ENCODE measurements at regions not wholly inside any gene's neighbourhood (a gene's known extent, or its start where the extent isn't known, plus 50 kb on each side); places are given as distances from the start of the nearest gene placed in this dataset.
"Not testable (repeated sequence)": the region's sequence is repeated elsewhere in the genome, so short reads cannot be mapped to it uniquely, and the experiment has no call there.

- DNase-seq (ENCODE audit: low read depth in 2 of 3, low spot score in 1 of 3) = no peak
These were observed 619.9 kb upstream of the SOX9 start for GRCh38 chr17:71500761-71501555.

- DNase-seq (ENCODE audit: low read depth in 2 of 3, low spot score in 1 of 3) = no peak
These were observed 619.1 kb upstream of the SOX9 start for GRCh38 chr17:71501711-71502110.

GRCh38 chr17:71502443-71502842 is 618.4 kb upstream of the SOX9 start:
- no peak for DNase-seq (ENCODE audit: low read depth in 2 of 3, low spot score in 1 of 3)

- no peak for DNase-seq (ENCODE audit: low read depth in 2 of 3, low spot score in 1 of 3)
These were observed 616.9 kb upstream of the SOX9 start for GRCh38 chr17:71503710-71504465.

GRCh38 chr17:71505200-71505599 is 615.6 kb upstream of the SOX9 start:
- no peak for DNase-seq (ENCODE audit: low read depth in 2 of 3, low spot score in 1 of 3)

GRCh38 chr17:71505981-71506380 is 614.8 kb upstream of the SOX9 start:
- DNase-seq (ENCODE audit: low read depth in 2 of 3, low spot score in 1 of 3) = no peak

- no peak for DNase-seq (ENCODE audit: low read depth in 2 of 3, low spot score in 1 of 3)
These were observed 609.4 kb upstream of the SOX9 start for GRCh38 chr17:71511266-71511995.

GRCh38 chr17:71513725-71514124 is 607.1 kb upstream of the SOX9 start:
- DNase-seq (ENCODE audit: low read depth in 2 of 3, low spot score in 1 of 3) = not testable (repeated sequence)

GRCh38 chr17:71516149-71516548 is 604.7 kb upstream of the SOX9 start:
- no peak for DNase-seq (ENCODE audit: low read depth in 2 of 3, low spot score in 1 of 3)

GRCh38 chr17:71519285-71519684 is 601.5 kb upstream of the SOX9 start:
- no peak for DNase-seq (ENCODE audit: low read depth in 2 of 3, low spot score in 1 of 3)

GRCh38 chr17:71521724-71522123 is 599.1 kb upstream of the SOX9 start:
- no peak for DNase-seq (ENCODE audit: low read depth in 2 of 3, low spot score in 1 of 3)

GRCh38 chr17:71522383-71522782 is 598.4 kb upstream of the SOX9 start:
- no peak for DNase-seq (ENCODE audit: low read depth in 2 of 3, low spot score in 1 of 3)

GRCh38 chr17:71527311-71527710 is 593.5 kb upstream of the SOX9 start:
- no peak for DNase-seq (ENCODE audit: low read depth in 2 of 3, low spot score in 1 of 3)

- DNase-seq (ENCODE audit: low read depth in 2 of 3, low spot score in 1 of 3) = no peak
These were observed 592.6 kb upstream of the SOX9 start for GRCh38 chr17:71528210-71528609.

- no peak for DNase-seq (ENCODE audit: low read depth in 2 of 3, low spot score in 1 of 3)
These were observed 590.6 kb upstream of the SOX9 start for GRCh38 chr17:71530248-71530647.

GRCh38 chr17:71535321-71535720 is 585.5 kb upstream of the SOX9 start:
- no peak for DNase-seq (ENCODE audit: low read depth in 2 of 3, low spot score in 1 of 3)

GRCh38 chr17:71546419-71546818 is 574.4 kb upstream of the SOX9 start:
- no peak for DNase-seq (ENCODE audit: low read depth in 2 of 3, low spot score in 1 of 3)

GRCh38 chr17:71547904-71548303 is 572.9 kb upstream of the SOX9 start:
- DNase-seq (ENCODE audit: low read depth in 2 of 3, low spot score in 1 of 3) = no peak

GRCh38 chr17:71548540-71549190 is 572.2 kb upstream of the SOX9 start:
- no peak for DNase-seq (ENCODE audit: low read depth in 2 of 3, low spot score in 1 of 3)

GRCh38 chr17:71550675-71551074 is 570.1 kb upstream of the SOX9 start:
- DNase-seq (ENCODE audit: low read depth in 2 of 3, low spot score in 1 of 3) = no peak

GRCh38 chr17:71553381-71553780 is 567.4 kb upstream of the SOX9 start:
- no peak for DNase-seq (ENCODE audit: low read depth in 2 of 3, low spot score in 1 of 3)
